ENCODE measurements at regions not wholly inside any gene's neighbourhood (a gene's known extent, or its start where the extent isn't known, plus 50 kb on each side); places are given as distances from the start of the nearest gene placed in this dataset.

GRCh38 chr13:111663953-111664421 lies 343.5 kb downstream of the TEX29 start:
- intact Hi-C loops (cut with DNase I) = no loop called here
- Histone ChIP-seq H3K4me1 (ENCODE audit: insufficient read depth) (peaks cover 3% of the 10 kb centered on the region), H3K4me3 (no peak overlapping the region), H3K9me3 (no peaks in the 10 kb centered on the region), H3K27me3 (no peaks in the 10 kb centered on the region), H3K36me3 (no peaks in the 10 kb centered on the region), H3K27ac (no peak overlapping the region)
- peak in 1 of 5 donors; percentile 6 for DNase-seq
- 8 to 22% (median 15%) methylated on average over 9 of the region's 9 CpGs for WGBS, 3 donors
- TF ChIP-seq POLR2A (IDR thresholded peaks at IDR 0.05) (no peak), EP300 (IDR thresholded peaks at IDR 0.05) (no peak), CTCF (IDR thresholded peaks at IDR 0.05) (no peak)

DNA sequence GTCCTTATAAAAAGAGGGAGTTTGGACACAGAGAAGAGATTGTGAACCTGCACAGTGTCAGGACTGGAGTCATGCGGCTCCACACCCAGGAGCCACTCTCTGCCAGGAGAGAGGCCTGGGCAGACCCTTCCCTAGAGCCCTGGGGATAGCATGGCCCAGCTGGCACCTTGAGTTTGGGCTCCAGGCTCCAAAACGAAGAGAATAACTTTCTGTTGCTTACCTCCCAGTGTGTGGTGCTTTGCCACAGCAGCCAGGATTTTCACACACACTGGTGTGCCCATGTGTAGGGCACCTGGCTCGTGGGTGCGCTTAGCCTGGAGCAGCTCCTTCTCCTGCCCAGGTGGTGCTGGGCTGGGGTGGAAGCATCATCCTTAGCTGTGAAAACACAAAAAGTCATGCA lies 344.3 kb downstream of the TEX29 start:
- TF ChIP-seq POLR2A (IDR thresholded peaks at IDR 0.05) (no peak), EP300 (IDR thresholded peaks at IDR 0.05) (no peak), CTCF (IDR thresholded peaks at IDR 0.05) (no peak)
- H3K4me1 ChIP-seq (ENCODE audit: insufficient read depth) = peaks cover 3% of the 10 kb centered on the region
- no peaks in the 10 kb centered on the region for H3K36me3 ChIP-seq
- intact Hi-C loops (cut with DNase I) = no loop called here
- H3K4me3 ChIP-seq = no peak overlapping the region
- 86 to 89% (median 88%) methylated on average over 4 of the region's 4 CpGs for WGBS, 3 donors
- H3K27ac ChIP-seq = no peak overlapping the region
- no peaks in the 10 kb centered on the region for H3K9me3 ChIP-seq
- DNase-seq = peak in 1 of 5 donors; percentile 2
- no peaks in the 10 kb centered on the region for H3K27me3 ChIP-seq

DNA sequence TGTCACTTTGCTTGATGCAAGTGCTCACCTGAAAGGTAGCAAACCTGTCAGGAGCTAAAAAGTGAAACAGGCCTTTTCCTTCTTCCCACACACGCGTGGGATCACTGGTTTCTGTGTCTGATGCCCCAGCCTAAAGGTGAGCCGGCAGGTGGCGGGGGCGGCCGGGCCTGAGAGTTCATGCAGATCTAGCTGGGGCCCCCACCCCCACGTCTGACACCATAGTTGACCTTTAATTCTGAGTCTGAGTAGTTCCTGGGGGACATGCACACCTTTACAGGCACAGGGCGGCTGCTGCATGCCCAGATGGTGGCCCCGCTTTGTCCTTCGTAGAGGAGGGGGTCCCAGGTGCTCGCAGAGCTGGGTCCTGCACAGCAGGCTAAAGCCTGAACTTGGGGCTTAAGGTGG lies 345.3 kb downstream of the TEX29 start:
- intact Hi-C loops (cut with DNase I) = no loop called here
- Histone ChIP-seq H3K36me3 (no peaks in the 10 kb centered on the region), H3K27ac (no peak overlapping the region), H3K4me1 (ENCODE audit: insufficient read depth) (peaks cover 3% of the 10 kb centered on the region), H3K9me3 (no peaks in the 10 kb centered on the region), H3K4me3 (no peak overlapping the region), H3K27me3 (no peaks in the 10 kb centered on the region)
- WGBS, 3 donors = 87 to 93% (median 89%) methylated on average over 11 of the region's 11 CpGs
- peak in 1 of 5 donors; percentile 1 for DNase-seq
- TF ChIP-seq POLR2A (IDR thresholded peaks at IDR 0.05) = no peak
- TF ChIP-seq CTCF (IDR thresholded peaks at IDR 0.05) = no peak
- no peak for TF ChIP-seq EP300 (IDR thresholded peaks at IDR 0.05)

GRCh38 chr13:111666164-111666776 lies 345.8 kb downstream of the TEX29 start:
- Histone ChIP-seq H3K36me3 (no peaks in the 10 kb centered on the region), H3K27ac (no peak overlapping the region), H3K4me3 (no peak overlapping the region), H3K4me1 (ENCODE audit: insufficient read depth) (peaks cover 3% of the 10 kb centered on the region), H3K27me3 (no peaks in the 10 kb centered on the region), H3K9me3 (no peaks in the 10 kb centered on the region)
- WGBS, 3 donors = 75 to 79% (median 79%) methylated on average over 18 of the region's 18 CpGs
- peak in 1 of 5 donors; percentile 2 for DNase-seq
- TF ChIP-seq EP300 (IDR thresholded peaks at IDR 0.05) = no peak
- no peak for TF ChIP-seq CTCF (IDR thresholded peaks at IDR 0.05)
- intact Hi-C loops (cut with DNase I) = no loop called here

All from ovary (tissue), 7 donors.